PFSK-1 (cell line): ENCODE measurements at regions not wholly inside any gene's neighbourhood (a gene's known extent, or its start where the extent isn't known, plus 50 kb on each side); places are given as distances from the start of the nearest gene placed in this dataset.

Source experiments
- POLR2AphosphoS5 ChIP-seq: IDR thresholded peaks from 2 replicates; pipeline ENCODE4 v1.6.1; 2012; ENCODE audit warnings: low read depth, mild to moderate bottlenecking, control low read depth, low read length, moderate library complexity
- REST ChIP-seq, 2 experiments: IDR thresholded peaks; 2 replicates each; pipeline versions ENCODE4 v1.6.1 to v1.8.0; 2011 to 2012; ENCODE audit warnings: low read depth in 2 of 2, low read length in 2 of 2, control low read depth in 1 of 2, inconsistent platforms in 1 of 2, mild to moderate bottlenecking in 1 of 2, moderate library complexity in 1 of 2; ENCODE audit not compliant: insufficient read depth in 1 of 2
- SIN3A ChIP-seq: IDR thresholded peaks from 2 replicates; pipeline ENCODE4 v1.6.1; 2012; ENCODE audit warnings: mild to moderate bottlenecking, low read length, moderate library complexity, borderline replicate concordance; ENCODE audit not compliant: insufficient read depth
- TAF1 ChIP-seq: IDR thresholded peaks from 2 replicates; pipeline ENCODE4 v1.6.1; 2012; ENCODE audit warnings: low read length, control low read depth, borderline replicate concordance; ENCODE audit not compliant: insufficient read depth

GRCh38 chr1:70891051-70891843 is 156.4 kb downstream of the PTGER3 start:
- no peak for TF ChIP-seq TAF1
- TF ChIP-seq SIN3A = no peak
- no peak for TF ChIP-seq POLR2AphosphoS5
- TF ChIP-seq REST (IDR thresholded peaks at IDR 0.05; ENCODE audit: insufficient read depth in 1 of 2, low read depth in 2 of 2, low read length in 2 of 2) = no peak
